DMS153 treated with DMSO at 0.1 percent for 48 hours (cell line): ENCODE measurements at regions not wholly inside any gene's neighbourhood (a gene's known extent, or its start where the extent isn't known, plus 50 kb on each side); places are given as distances from the start of the nearest gene placed in this dataset.

Source experiments
- DNase-seq: peaks from one replicate; lab custom pipeline; 2025; ENCODE audit not compliant: unreplicated experiment; lab: John Stamatoyannopoulos, UW

DNA sequence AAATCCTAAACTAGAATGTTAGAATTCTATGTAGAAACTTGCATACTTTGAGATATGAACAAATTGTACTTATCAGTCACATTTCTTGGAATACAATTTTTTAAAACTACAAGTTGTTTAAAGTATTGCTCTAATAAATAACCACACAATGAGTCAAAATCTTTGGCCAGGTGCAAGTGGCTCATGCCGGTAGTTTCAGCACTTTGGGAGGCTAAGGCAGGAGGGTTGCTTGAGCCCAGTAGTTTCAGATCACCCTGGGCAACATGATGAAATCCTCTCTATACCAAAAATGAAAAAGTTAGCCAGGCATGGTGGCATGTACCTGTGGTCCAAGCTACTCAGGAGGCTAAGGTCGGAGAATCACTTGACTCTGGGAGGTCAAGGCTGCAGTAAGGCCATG is 257.8 kb downstream of the COX7C start:
- DNase-seq, result no peak

- DNase-seq, result no peak
Observed at GRCh38 chr5:86878250-86878649, 260.5 kb downstream of the COX7C start.

DNA sequence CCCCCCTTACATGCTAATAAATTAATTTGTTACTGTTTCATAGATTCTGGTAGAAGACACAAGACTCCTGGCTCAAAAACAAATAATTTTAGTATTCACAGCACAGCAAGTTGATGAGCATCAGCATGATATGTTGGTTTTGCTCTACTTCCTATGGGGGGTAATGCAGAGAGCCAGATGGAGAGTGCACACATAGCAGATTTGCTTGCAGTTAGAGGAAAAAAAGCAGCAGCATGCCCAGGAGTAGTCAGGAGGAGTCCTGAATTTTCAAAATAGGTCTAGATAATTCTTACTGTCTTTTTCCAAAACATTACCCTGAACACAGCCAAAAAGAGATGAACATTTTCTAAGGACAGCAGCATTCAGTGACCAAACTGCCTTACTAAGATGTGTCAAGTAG is 261.3 kb downstream of the COX7C start:
- no peak for DNase-seq

DNA sequence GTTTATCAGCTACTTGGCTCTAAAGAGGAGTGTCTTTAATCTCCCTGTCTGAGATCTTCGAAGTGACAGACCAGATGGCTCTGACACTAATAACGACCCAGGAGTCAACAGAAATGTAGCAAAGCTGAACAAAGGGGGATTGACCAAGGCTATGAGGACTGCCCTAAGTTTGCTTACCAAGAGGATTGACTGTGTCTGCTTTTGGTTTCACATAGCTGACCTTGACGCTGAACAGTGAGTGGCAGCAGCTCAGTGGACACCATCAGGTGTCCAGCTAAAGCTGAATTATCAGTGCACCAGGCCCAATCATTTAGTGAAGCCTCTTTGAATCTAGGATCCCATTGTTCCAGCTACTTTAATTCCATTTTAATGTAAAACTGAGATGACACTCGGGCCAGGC is 262.6 kb downstream of the COX7C start:
- DNase-seq, result no peak

GRCh38 chr5:86880785-86881492 is 263.2 kb downstream of the COX7C start:
- DNase-seq, result peak; percentile 18

- no peak for DNase-seq
Observed at GRCh38 chr5:86881493-86882090, 263.9 kb downstream of the COX7C start.

DNA sequence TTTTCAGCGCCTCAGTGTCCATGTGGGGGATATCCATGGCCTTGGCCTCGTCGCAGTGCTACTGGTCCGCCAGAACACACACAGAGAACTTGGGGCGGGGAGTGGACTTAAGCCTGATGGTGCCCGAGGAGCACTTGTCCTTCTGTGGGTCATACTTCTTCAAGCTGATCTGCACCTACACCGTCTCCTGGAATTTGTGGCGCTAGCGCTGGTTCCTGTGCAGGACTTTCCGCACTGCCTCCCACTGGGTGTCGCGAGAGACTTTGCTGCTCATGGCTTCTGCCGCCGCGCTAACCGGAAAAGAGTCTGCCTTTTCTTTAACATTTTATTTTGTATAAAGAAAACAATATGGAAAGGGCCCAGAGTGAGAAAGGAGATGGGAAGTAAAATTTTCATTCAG is 266.9 kb downstream of the COX7C start:
- no peak for DNase-seq

DNA sequence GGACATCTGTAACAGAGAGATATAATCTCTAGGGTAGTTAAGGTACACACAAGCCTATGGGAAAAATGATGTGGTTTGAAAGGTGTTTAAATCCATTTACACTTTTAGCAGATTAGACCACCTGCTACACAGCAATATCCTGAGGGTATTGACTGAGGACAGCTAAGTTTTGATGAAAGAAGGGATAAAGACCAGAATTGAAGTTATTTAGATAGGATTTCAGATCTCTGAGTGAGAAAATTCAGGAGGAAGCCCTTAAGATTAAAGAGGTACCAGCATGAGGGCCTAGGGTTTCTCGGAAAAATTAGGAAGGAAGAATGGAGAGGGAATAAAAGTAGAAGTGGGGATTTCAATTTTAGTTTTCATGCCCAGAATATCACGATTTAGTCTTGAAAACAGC is 267.3 kb downstream of the COX7C start:
- no peak for DNase-seq

DNA sequence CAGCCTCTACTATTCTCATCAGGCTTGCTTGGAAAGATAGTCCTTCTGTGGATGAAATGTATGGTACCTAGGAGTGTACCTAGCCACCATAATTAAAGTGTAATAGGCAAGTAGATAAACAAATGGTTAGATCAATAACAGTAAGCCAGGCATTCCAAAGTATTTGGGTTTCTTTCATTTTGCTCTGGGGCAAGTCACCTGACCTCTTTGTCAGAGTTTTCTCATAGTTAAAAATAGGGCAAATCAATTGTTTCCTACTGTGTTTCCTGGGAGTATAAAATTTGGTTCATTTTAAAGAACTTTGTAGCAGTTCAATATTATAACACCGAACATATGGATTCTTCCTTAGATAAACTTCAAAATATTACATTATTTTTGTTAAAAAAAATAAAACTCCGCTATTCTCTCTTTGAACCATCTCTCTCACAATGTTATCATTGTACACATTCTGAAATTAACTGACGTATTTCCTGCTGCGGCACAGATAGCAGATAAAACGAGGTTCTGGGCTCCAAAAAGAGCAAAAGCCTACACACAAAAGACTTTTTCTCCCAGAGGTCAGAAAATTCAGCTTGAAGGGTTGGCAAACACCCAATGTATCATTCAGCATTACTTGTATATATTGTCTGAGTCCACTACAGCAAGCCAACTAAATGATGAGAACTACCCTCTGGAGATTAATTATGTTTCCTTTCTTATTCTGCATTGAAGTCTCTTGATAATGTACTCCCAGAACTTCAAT is 267.9 kb downstream of the COX7C start:
- DNase-seq, result no peak

DNA sequence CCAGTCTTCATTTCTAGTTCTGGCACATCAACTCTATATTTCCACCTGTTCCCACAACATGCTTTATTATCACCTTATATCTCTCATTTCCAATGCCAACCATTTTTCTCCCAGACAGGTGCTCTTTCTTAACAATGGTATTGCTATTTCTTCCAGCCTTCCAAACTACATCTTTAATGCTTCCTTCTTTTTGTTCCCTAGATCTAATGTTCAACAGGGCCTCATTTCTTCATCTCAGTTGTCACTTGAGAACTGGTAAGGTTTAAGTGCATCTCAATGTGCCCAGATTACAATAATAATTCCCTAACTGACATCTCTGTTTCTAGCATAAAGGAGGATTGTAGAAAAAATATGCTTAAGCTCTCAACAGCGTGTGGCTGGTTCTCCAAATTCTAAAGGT is 272.6 kb downstream of the COX7C start:
- no peak for DNase-seq

DNA sequence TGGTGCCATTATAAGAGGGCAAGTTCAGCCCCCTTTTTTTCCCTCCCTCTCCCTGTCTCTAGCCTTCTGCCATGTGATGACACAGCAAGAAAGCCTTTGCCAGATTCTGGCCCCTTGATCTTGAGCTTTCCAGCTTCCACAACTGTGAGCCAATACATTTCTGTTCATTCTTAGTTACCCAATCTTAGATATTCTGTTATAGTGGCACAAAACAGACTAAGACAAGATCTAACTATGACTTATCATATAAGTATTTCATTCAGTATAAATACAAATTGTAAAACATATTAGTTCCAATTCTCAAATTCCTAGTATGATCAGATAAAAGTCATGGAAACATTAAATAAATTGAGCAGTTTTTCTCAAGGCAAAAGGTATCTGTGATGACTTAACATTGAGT is 276.3 kb downstream of the COX7C start:
- no peak for DNase-seq

- no peak for DNase-seq
Observed at GRCh38 chr5:86896916-86897315, 279.2 kb downstream of the COX7C start.

- DNase-seq, result no peak
Observed at GRCh38 chr5:86909418-86910295, 291.9 kb downstream of the COX7C start.

DNA sequence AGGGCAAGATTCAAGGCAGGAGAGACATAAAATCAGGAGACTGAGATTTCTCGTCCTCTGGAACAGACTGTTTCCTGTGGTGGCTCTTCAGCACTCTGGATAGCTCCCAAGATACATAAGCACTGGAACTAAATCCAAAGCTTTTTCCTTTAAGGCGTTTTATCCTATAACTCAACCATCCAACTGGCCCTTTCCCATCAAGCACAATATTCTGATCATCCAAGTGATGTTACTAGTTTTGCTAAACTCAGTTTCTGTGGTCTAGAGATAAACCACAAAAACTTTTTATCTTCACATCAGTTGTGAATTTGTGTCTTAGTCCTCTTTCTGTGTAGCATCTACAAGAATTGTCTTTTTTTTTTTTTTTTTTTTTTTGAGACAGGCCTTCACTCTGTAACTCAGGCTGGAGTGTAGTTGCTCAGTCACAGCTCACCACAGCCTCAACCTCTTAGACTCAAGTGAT is 299.4 kb downstream of the COX7C start:
- DNase-seq, result no peak

DNA sequence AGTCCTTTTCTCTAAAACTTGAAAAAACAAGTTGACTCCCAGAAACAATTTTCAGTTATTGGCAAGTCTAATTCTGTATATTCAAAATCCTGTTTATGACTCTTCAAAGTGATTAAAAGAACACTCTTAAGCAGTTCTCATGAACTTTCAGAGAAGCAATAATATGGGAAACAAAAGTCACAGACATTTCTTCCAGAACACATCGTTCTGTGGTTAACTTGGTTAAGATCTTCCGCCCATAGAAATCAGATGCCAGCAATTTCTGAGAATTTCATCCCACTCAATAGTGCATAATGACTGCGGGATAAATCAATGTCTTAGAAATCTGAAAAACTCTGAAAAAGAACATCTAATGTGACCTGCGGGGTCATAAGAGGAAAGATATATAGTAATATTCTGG is 300.5 kb downstream of the COX7C start:
- no peak for DNase-seq

GRCh38 chr5:86926033-86926432 is 308.3 kb downstream of the COX7C start:
- DNase-seq, result no peak

- DNase-seq, result no peak
Observed at GRCh38 chr5:86929123-86929766, 311.5 kb downstream of the COX7C start.

DNA sequence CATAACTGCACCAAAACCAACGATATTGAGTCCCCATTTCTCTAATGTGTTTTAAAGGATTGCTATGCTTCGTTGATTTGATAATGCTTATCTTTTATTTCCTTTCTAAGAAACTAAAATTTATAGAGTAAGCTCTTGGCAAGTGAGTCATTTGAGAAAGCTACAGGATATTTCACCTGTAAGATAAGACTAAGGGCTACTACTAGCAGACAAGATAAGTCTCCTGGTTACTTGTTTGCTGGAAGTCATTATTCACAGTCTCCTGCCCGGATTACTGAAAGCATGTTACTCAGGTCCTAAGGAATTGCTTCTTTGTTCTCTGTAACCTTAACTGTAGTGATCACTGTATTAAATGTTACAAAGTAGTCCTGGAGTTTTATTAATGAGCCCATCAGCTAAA is 315.9 kb upstream of the RASA1 start:
- no peak for DNase-seq

GRCh38 chr5:86964889-86965288 is 302.8 kb upstream of the RASA1 start:
- no peak for DNase-seq

DNA sequence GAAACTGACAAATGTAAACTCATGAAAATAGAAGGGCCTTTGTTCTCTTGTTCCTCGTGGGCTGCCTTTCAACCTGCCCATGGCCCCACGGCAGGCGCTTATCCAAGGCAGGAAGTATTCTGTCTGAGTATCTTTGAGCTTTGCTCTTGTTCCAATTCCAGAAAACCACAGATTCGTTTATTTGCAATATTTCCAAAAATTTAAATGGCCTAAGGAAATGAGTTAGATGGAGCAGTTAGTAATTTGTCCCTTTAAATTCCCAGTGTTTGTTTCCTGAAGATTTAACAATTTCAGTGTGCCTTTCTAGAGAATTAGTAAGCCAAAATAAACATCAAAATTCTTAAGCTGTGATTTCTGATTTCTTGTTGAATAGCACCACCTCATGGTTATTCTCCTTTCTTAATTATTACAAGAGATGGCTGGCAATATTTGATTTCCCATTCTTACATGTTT is 299.4 kb upstream of the RASA1 start:
- no peak for DNase-seq

DNA sequence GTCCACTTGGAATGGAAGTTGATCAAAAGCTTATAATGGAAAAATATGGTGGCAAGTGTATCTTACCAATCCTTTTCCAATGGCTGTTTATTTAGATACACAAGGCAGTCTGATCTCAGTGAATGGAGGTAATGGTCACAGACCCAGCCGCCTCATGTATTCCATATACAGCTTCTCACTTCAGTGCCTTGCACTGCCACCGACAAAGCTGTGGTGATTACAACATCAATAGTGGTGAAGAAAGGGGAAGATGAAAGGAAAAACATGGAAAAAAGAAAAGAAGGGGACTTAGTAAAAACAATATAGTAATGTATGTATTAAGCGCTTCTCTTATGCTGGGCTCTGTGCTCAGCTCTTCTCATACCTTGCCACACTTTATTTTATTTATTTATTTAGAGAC is 297.3 kb upstream of the RASA1 start:
- DNase-seq, result no peak
